ENCODE measurements at regions not wholly inside any gene's neighbourhood (a gene's known extent, or its start where the extent isn't known, plus 50 kb on each side); places are given as distances from the start of the nearest gene placed in this dataset.
A peak's percentile ranks its signal among the peaks of the same experiment; 100 is the strongest.

- DNase-seq (ENCODE audit: low read depth) = no peak
These were observed 228.0 kb downstream of the SNX18 start for GRCh38 chr5:54745599-54745998.

GRCh38 chr5:54743997-54744788 is 226.6 kb downstream of the SNX18 start:
- DNase-seq (ENCODE audit: low read depth) = peak; percentile 88

GRCh38 chr5:54743581-54743980 is 226.0 kb downstream of the SNX18 start:
- no peak for DNase-seq (ENCODE audit: low read depth)

GRCh38 chr5:54742417-54742891 is 224.9 kb downstream of the SNX18 start:
- DNase-seq (ENCODE audit: low read depth) = no peak

- DNase-seq (ENCODE audit: low read depth) = no peak
These were observed 224.2 kb downstream of the SNX18 start for GRCh38 chr5:54741711-54742110.

- no peak for DNase-seq (ENCODE audit: low read depth)
These were observed 222.6 kb downstream of the SNX18 start for GRCh38 chr5:54740141-54740540.

GRCh38 chr5:54739371-54739770 is 221.8 kb downstream of the SNX18 start:
- no peak for DNase-seq (ENCODE audit: low read depth)

GRCh38 chr5:54738973-54739367 is 221.4 kb downstream of the SNX18 start:
- DNase-seq (ENCODE audit: low read depth) = no peak

- DNase-seq (ENCODE audit: low read depth) = peak; percentile 62
These were observed 220.8 kb downstream of the SNX18 start for GRCh38 chr5:54738118-54738972.

GRCh38 chr5:54736003-54736797 is 218.6 kb downstream of the SNX18 start:
- no peak for DNase-seq (ENCODE audit: low read depth)

- no peak for DNase-seq (ENCODE audit: low read depth)
These were observed 215.5 kb downstream of the SNX18 start for GRCh38 chr5:54733101-54733500.

- DNase-seq (ENCODE audit: low read depth) = no peak
These were observed 214.5 kb downstream of the SNX18 start for GRCh38 chr5:54732108-54732507.

- DNase-seq (ENCODE audit: low read depth) = no peak
These were observed 211.0 kb downstream of the SNX18 start for GRCh38 chr5:54728588-54728915.

GRCh38 chr5:54727874-54728587 is 210.5 kb downstream of the SNX18 start:
- no peak for DNase-seq (ENCODE audit: low read depth)

GRCh38 chr5:54725391-54726280 is 208.1 kb downstream of the SNX18 start:
- peak; percentile 62 for DNase-seq (ENCODE audit: low read depth)

- DNase-seq (ENCODE audit: low read depth) = peak; percentile 45
These were observed 205.4 kb downstream of the SNX18 start for GRCh38 chr5:54722846-54723433.

GRCh38 chr5:54721951-54722654 is 204.5 kb downstream of the SNX18 start:
- DNase-seq (ENCODE audit: low read depth) = no peak

- DNase-seq (ENCODE audit: low read depth) = no peak
These were observed 203.6 kb downstream of the SNX18 start for GRCh38 chr5:54721116-54721515.

- DNase-seq (ENCODE audit: low read depth) = no peak
These were observed 202.8 kb downstream of the SNX18 start for GRCh38 chr5:54720341-54720740.

All from myocyte (in vitro differentiated cells).